GM19239 (cell line): ENCODE measurements at regions not wholly inside any gene's neighbourhood (a gene's known extent, or its start where the extent isn't known, plus 50 kb on each side); places are given as distances from the start of the nearest gene placed in this dataset.
"Not testable (repeated sequence)": the region's sequence is repeated elsewhere in the genome, so short reads cannot be mapped to it uniquely, and the experiment has no call there.

ENCODE experiments used
- DNase-seq: peaks from one replicate; pipeline ENCODE4 v3.0.0; 2011; ENCODE audit warnings: low spot score; ENCODE audit not compliant: insufficient read length
- FAIRE-seq: peaks from 2 replicates; lab custom pipeline; 2011; peaks lifted over from hg19 to GRCh38; lab: Jason Lieb, UNC

DNA sequence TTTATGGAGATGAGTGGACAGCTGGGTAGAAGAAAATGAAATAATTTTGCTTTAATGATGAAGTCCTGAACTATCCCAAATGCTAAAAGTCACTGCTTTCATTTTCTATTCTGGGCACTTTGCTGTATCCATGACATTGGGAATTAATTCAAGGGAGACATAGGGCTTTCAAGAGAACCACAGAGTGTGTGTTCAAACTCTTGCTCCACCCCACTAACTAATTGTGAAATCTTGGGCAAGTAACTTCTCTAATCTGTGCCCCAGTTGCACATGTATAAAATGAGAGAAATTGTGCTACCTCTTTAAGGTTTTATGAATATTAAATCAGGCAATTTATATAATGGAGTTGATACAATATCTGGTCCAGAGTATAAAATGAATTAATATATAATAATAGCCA lies 1422.0 kb downstream of the ADGRL3 start:
- no peak for FAIRE-seq

GRCh38 chr4:62619971-62620370 lies 1419.8 kb downstream of the ADGRL3 start:
- FAIRE-seq = no peak

More for the DNA sequence above, 1422.0 kb downstream of the ADGRL3 start:
- DNase-seq = no peak

DNA sequence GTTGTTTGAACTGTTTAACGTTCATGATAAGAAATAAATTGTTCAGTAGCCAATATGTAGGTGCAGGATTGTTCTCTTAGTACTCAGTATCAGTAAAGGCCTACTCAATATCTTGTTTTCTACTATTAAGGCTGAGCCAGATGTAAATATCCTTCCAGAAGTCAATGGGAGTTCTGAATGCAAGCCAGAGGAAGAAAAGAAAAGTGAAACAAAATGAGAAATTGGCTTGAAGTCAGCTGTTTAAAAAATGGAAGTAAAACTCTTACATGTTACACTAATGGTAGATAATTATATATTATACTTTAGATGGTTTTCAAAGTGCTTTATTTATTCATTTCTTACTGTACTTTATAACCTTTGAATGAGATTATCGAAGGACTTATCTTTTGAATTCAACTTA lies 1417.9 kb downstream of the ADGRL3 start:
- FAIRE-seq (no peak), DNase-seq (no peak)

More at GRCh38 chr4:62619971-62620370, 1419.8 kb downstream of the ADGRL3 start:
- no peak for DNase-seq

DNA sequence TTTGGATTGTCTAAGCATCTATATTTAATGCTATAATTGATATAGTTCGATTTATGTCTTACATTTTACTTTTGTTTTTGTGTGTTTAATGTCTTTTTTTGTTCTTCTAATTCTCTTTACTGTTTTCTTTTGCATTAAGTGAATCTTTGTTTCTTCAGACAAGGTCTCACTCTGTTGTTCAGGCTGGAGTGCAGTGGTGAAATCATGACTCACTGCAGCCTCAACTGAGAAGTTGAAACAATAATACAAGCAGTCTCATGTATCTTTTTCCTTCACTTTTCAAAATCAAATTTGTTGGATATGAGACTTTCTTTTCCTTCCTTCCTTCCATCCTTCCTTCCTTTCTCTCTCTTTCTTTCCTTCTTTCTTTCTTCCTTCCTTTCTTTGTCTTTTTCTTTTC lies 1401.6 kb downstream of the ADGRL3 start:
- FAIRE-seq (no peak), DNase-seq (no peak)

DNA sequence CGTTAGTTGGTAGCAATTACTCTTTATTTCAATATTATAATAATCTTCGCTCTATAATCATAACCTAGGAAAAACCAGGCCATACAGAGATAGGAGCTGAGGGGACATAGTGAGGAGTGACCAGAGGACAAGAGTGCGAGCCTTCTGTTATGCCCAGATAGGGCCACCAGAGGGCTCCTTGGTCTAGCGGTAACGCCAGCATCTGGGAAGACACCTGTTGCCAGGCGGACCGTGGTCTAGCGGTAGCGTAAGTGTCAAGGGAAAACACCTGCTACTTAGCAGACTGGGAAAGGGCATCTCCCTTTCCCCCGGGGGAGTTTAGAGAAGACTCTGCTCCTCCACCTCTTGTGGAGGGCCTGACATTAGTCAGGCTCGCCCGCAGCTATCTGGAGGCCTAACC lies 1395.1 kb downstream of the ADGRL3 start:
- not testable (repeated sequence) for FAIRE-seq, DNase-seq

DNA sequence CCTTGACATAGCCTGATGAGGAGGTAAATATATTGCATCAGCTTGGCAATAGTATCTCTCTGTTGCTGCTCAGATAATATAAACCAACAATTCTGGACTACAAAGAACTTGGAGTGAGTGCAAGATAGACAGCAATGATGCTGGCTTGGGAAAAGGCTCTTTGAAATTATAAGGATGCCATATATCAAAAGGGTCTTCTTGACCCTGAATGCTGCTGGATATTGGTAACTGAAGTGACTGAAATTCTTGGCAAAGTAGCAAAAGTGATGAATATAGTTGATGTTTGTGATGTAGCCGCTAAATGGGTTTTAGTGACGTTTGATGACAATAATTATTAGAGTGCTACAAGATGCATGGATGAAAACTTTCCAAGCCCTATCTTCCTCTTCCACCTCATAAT lies 1391.6 kb downstream of the ADGRL3 start:
- FAIRE-seq (no peak), DNase-seq (no peak)

DNA sequence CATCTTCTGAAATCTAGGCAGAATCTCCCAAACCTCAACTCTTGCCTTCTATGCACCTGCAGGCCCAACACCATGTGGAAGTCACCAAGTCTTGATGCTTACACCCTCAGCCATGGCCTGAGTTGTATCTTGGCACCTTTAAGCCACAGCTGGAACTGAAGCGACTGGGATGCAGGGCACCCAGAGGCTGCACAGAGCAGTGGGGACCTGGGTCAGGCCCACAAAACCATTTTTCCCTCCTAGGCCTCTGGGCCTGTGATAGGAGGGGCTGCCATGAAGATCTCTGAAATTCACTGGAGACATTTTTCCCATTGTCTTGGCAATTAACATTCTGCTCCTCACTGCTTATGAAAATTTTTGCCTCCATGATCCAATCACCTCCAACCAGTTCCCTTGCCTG lies 1388.5 kb downstream of the ADGRL3 start:
- no peak for FAIRE-seq

GRCh38 chr4:62571494-62571893 lies 1371.4 kb downstream of the ADGRL3 start:
- FAIRE-seq = no peak

More for the DNA sequence above, 1388.5 kb downstream of the ADGRL3 start:
- no peak for DNase-seq

DNA sequence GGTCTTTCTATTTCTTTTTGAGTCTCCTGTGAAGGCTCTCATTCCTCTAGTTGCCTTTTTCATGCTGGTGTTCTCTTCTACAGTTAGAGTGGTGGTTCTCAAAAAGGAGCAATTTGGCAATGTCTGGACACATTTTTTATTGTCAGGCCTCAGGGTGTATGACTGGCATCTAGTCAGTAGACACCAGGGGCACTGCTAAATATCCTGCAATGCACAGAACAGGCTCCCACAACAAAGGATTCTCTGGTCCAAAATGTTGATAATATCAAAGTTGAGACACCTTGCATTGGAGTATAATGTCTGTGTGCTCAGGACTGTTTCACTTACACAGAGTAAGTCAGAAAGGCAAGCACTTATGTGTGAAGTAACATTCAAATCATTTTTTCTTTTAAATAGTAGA lies 1360.7 kb downstream of the ADGRL3 start:
- DNase-seq (no peak), FAIRE-seq (no peak)

More at GRCh38 chr4:62571494-62571893, 1371.4 kb downstream of the ADGRL3 start:
- DNase-seq = no peak

GRCh38 chr4:62550121-62550520 lies 1350.0 kb downstream of the ADGRL3 start:
- no peak for FAIRE-seq
- DNase-seq = no peak

GRCh38 chr4:62549601-62550000 lies 1349.5 kb downstream of the ADGRL3 start:
- FAIRE-seq = no peak
- DNase-seq = no peak

DNA sequence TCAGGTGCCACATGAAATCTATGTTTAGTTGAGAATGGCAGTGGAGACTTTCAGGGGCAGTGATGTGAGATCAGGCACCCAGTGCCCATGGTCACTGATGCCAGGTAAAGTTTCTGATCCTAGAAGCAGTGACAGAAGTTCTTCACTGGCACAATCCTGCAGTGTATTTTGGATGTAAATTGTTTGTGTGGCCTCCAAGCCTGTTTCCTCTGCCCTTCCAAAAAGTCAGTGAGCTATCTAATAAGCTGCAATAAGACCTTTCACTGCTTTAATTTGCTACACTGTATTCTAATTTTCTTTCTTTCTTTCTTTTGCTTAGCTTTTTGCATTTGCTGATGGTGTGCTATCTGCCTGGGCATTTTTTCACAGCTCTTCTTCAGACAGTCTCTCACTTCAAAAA lies 1348.6 kb downstream of the ADGRL3 start:
- DNase-seq = no peak
- FAIRE-seq = no peak

GRCh38 chr4:62548108-62548524 lies 1348.0 kb downstream of the ADGRL3 start:
- DNase-seq (no peak), FAIRE-seq (no peak)

DNA sequence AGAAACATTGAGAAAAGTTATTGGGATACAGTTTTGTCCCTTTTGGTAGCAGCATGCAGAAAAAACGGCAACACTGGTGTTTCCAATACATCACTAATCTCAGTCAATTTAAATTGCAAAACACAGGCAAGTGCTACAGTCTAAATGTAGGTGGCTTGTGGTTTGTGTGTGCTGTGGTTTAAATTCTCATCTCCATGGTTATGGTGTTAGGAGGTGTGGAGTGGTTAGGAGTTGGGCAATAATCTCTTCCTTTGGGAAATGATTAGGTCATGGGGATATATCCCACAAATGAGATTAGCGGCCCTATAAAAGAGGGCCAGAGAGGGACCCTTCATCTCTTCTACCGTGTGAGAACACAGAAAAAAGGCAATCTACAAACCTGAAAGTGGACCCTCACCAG lies 1344.3 kb downstream of the ADGRL3 start:
- DNase-seq (no peak), FAIRE-seq (no peak)

DNA sequence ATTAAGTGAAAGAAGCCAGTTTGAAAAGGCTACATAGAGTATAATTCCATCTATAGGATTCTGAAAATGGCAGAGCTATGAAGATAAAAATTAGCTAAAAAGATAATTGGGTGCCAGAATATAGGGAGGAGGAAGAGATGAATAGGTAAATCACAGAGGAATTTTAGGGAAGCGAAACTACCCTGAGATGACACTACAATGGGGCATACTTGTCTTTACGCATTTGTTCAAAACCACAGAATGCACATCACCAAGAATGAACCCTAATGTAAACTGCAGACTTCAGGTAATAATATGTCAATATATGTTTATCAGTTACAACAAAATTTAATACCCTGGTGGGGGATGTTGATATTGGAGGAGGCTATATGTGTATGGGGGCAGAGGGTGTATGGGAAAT lies 1342.9 kb downstream of the ADGRL3 start:
- DNase-seq = no peak
- no peak for FAIRE-seq

DNA sequence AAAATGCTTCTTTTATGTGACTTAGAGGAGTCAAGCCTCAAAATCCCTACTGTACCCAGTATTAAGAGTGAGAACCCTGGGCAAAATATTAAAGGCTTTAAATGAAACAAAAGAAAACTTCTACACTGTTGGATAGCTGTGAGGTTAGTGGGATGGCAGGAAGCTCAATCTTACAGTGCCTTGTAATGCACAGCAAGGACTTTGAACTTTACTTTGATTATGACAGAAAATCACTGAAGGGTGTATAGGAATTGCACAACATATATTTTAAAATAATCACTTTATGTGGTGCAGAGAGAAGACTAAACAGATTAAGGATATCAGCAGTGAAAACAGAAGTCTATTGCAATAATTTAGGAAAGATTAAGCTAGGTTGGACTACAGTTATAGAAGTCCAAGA lies 1333.4 kb downstream of the ADGRL3 start:
- FAIRE-seq = no peak
- no peak for DNase-seq

DNA sequence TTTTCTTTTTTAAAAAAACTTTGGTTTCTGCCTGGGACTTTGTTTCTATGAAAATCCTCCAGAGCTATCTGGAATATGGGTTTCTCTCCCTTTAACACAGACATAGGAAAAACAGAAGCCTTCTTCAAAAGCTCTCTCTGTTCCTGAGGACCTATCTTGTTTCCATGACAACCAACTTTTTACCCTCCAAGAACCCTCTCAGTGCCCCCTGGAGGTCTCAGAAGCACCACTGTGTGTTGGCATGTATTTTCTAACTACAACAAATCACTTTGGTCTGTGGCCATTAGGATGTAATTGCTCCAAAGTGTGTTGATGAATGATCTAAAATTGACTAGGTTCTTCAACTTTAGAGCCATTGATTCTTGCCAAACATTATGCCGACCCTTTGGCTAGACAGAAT lies 1331.6 kb downstream of the ADGRL3 start:
- FAIRE-seq (no peak), DNase-seq (no peak)

GRCh38 chr4:62531264-62531663 lies 1331.1 kb downstream of the ADGRL3 start:
- no peak for DNase-seq
- no peak for FAIRE-seq

GRCh38 chr4:62528874-62529273 lies 1328.7 kb downstream of the ADGRL3 start:
- FAIRE-seq (no peak), DNase-seq (no peak)

DNA sequence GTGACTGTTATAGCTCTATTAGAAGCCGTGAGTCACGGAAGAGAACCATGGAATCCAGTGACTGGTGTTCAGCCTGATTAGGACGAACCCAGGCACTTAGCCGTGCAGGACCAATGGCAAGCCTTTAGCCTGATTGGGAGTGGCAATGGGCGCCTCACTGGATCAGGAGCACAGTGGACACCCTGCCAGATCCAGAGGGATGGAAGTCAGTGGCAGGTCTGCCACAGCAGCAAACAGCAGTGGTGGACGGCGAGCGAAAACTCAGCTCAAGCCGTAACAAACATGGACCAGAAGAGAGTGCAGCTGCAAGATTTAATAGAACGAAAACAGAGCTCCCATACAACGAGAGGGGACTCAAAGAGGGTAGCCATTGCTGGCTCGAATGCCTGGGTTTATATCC lies 1326.5 kb downstream of the ADGRL3 start:
- no peak for DNase-seq
- FAIRE-seq = no peak

GRCh38 chr4:62523256-62523655 lies 1323.1 kb downstream of the ADGRL3 start:
- no peak for DNase-seq
- no peak for FAIRE-seq

DNA sequence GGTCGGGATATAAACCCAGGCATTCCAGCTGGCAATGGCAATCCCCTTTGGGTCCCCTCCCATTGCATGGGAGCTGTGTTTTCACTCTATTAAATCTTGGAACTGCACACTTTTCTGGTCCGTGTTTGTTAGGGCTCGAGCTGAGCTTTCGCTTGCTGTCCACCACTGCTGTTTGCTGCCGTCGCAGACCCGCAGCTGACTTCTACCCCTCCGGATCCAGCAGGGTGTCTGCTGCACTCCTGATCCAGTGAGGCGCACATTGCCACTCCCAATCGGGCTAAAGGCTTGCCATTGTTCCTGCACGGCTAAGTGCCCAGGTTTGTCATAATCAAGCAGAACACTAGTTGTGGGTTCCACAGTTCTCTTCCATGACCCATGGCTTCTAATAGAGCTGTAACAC lies 1322.1 kb downstream of the ADGRL3 start:
- FAIRE-seq (no peak), DNase-seq (no peak)

DNA sequence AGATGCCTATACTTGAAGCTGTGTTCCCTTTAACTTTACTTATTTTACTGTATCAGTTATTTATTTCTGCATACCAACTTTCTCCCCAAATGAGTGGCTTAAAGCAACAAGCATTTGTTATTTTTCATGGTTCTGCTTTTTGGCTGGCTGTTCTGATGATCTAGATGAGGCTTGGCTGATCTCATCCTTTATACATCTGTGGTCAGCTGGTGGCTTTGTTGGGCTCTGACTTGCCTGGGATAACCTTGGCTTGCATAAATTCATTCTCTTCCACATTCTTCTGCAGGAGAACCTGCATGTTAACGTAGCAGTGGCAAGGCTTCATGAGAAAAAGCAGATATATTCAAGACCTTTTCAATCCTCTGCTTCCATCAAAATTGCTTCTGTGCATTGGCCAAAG lies 1317.6 kb downstream of the ADGRL3 start:
- no peak for DNase-seq
- FAIRE-seq = no peak
